HG03175 (cell line): ENCODE measurements at regions not wholly inside any gene's neighbourhood (a gene's known extent, or its start where the extent isn't known, plus 50 kb on each side); places are given as distances from the start of the nearest gene placed in this dataset.
"Not testable (repeated sequence)": the region's sequence is repeated elsewhere in the genome, so short reads cannot be mapped to it uniquely, and the experiment has no call there.

ENCODE experiments used
- ATAC-seq: cut with Tn5 transposase; IDR thresholded peaks from one replicate; pipeline ENCODE4 v1.9.1; 2021; ENCODE audit warnings: mild to moderate bottlenecking, moderate library complexity; ENCODE audit not compliant: unreplicated experiment

DNA sequence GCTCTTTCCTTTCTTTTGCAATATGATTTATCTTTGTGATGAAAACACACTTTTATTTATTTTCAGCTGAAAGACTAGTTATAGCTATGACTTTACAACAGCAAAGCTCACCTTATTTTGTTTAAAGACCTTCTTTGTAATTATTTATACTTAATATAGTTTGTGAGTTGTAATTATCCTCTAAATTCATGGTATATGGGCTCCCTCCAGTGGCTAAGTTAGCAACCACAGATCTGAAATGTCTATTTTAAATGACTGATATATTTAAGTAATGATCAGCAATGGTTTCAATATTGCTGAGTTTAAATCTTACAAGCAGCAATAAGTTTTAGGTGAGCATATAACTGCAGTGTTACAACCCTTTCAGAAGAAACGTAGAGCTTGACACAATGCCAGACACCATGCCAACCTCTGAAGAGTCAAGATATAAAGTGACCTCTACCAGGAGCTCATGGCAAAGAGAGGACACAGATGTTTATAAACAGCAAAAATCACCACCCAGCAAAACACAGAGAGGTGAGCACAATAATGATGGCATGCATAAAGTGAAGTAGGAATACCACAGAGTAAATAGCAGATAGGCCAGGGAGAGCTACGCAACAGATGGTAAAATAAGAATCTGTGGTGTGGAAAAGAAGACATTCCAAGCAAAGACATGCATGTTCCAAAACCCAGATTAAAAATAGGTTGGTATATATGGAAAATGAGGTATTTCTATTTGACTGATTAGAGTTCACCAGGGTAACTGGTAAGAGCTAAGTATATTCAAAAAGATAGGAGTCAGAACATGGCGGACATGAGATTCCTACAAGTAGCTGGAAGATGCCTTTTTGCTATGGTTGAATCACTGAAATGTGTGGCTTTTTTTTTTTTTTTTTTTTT is 143.7 kb upstream of the ZNF385D start:
- ATAC-seq: no peak

GRCh38 chr3:21898316-21898715 is 147.3 kb upstream of the ZNF385D start:
- ATAC-seq: no peak

GRCh38 chr3:21901484-21901883 is 150.5 kb upstream of the ZNF385D start:
- ATAC-seq: no peak

GRCh38 chr3:21902956-21903355 is 151.9 kb upstream of the ZNF385D start:
- no peak for ATAC-seq

GRCh38 chr3:21909096-21909495 is 158.1 kb upstream of the ZNF385D start:
- ATAC-seq: no peak

DNA sequence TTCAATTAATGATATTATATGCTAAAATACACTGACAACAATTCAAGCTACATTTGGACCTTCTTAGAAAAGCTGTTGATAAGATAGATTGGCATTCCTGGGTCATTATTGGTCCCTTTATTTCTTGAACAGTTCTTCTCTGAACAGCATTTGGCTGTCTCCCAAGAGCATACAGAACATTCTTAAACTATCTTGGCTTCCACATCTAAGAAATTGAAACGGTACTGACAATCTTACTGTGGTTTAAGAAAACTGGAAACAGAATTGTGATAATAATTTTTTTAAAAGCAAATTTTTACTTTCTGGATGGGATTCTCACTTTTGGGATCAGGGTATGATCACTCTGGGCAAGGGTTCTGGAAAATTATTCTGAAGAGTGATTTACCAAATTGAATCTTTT is 161.7 kb upstream of the ZNF385D start:
- no peak for ATAC-seq

- ATAC-seq: no peak
These were observed 162.8 kb upstream of the ZNF385D start for GRCh38 chr3:21913791-21914190.

DNA sequence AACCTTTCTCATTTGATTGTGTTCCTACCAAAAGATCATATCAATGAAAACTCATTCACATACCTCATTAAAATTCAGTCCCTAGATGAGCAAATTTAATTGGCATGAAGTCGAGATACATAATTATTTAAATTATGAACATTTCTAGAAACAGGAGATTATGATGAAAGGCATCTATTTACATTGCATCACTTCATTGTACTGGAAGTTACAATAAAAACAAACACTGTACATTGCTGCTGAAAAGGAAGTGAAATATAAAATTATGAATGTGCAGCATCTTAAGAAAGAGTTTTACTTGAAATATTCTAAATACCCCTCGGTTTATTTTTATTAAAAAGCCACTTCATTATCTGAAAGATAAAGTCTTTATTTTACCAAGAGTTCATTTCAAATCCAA is 163.4 kb upstream of the ZNF385D start:
- no peak for ATAC-seq

DNA sequence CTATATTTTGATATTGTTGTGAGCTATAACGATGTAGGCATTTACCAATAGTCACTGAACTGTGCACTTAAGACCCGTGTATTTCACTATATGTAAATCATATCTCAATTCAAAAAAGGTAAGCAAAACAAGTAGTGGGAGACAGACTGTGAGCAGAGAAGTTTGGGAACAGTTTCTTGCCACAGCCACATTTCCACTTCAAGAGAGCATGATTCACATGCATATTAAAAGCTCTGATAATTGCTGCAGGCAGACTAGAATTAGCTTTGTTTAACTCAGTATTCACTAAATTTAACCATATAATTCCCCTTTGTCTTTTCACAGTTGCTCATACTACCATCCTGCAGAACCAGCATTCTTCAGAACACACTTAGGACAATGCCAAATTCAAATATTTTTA is 168.4 kb upstream of the ZNF385D start:
- no peak for ATAC-seq

GRCh38 chr3:21920421-21920861 is 169.4 kb upstream of the ZNF385D start:
- no peak for ATAC-seq

- ATAC-seq: not testable (repeated sequence)
These were observed 172.1 kb upstream of the ZNF385D start for GRCh38 chr3:21923156-21923555.

- ATAC-seq: no peak
These were observed 176.3 kb upstream of the ZNF385D start for GRCh38 chr3:21927261-21927660.

- no peak for ATAC-seq
These were observed 183.6 kb upstream of the ZNF385D start for GRCh38 chr3:21934591-21934990.

DNA sequence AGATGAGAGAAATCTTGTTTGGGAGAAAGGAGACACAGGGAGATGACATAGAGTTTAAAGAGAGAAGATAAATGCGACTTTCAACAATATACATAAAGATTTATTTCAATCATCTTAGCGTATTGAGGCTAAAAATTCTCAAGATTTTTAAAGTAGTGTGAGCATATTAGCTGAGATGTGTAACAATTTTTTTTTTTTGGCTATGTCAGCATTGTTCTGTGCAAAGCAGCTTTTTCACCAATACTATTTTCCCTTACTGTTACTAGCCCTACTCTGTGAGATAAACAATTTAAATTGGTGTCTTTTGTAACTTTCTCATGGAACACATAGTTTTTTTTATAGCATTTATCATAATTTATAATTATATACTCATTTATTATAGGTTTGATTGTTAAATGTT is 185.2 kb upstream of the ZNF385D start:
- ATAC-seq: no peak

DNA sequence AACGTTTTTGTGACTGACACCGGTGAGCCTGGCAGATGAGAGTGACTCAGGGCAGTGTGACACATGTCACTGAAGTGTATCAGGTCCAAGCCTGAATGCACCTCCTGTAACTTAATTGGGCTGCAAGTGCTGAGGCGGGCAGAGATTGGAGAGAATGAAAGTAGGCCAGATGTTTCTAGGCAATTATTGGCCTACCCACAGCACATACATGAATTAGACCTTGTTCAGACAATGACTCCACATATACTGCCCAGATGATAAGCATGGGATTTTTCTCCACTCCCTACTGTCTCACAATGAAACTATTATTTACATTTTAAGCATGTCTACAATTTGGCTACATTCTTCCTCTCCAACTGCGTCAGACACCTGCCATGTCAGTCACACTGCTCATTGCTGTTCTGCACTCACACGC is 187.3 kb upstream of the ZNF385D start:
- no peak for ATAC-seq

GRCh38 chr3:21942328-21942727 is 191.3 kb upstream of the ZNF385D start:
- no peak for ATAC-seq

DNA sequence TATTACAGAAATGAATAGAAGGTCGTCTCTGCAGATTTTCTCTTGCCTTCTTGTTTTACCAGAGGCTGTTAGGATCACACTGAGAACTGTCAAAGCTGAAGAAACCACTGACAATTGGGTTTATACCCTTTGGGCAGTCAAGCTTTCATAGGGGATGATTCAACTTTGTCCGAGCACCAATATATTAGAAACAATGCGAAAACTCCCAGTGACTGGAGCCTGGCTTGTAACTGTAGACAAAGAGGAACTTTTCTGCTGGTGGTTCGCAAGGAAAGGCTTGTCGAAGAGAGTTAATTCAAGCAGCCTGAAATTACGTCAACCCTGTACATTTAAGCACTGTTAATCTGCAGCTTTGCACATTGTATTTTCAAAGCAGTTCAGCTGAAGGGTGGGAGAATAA is 193.2 kb upstream of the ZNF385D start:
- no peak for ATAC-seq

DNA sequence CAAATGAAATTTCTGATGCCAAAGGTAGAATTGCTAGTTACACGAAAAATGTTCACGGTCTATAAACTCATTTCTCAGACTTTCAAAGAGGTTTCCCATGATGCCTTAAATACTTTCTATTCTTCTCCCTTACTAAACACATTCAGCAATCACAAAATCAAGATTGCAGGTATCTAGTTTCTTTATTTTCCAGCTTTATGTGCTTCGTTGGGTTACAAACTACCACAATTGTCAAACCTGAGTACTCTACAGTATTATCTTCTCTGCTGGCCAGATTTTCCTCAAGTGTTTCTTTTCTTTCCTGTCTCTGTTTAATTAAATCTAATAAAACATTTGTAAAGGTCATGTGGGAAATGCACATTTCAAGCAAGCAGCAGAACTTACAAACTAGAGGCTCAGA is 201.8 kb upstream of the ZNF385D start:
- no peak for ATAC-seq

- no peak for ATAC-seq
These were observed 203.7 kb upstream of the ZNF385D start for GRCh38 chr3:21954709-21955108.

GRCh38 chr3:21955406-21955805 is 204.4 kb upstream of the ZNF385D start:
- no peak for ATAC-seq

DNA sequence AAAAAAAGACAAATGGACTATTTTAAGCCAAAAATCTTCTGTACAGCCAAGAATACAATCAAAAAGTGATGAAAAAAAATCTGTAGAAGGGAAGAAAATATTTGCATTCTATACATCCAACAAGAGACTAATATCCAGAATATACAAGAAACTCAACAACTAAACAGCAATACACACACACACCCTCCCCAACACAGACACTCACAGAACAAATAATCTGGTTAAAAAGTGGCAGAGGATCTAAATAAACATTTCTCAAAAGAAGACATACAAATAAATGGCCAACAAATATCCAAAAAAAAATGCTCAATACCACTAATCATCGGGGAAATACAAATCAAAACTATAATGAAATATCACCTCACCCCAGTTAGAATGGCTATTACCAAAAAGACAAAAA is 209.0 kb upstream of the ZNF385D start:
- ATAC-seq: no peak

GRCh38 chr3:21962456-21962855 is 211.4 kb upstream of the ZNF385D start:
- ATAC-seq: no peak

DNA sequence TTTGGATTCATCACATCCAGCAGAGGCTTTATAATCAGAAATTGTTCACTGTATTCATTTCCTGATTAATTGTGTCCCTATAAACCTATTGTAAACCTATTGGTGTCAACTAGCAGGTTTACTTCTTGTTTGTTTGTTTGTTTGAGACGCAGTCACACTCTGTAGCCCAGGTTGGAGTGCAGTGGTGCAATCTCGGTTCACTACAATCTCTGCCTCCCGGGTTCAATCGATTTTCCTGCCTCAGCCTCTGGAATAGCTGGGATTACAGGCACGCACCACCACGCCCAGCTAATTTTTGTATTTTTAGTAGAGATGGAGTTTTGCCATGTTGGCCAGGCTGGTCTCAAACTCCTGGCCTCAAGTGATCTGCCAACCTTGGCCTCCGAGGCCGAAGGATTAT is 215.4 kb upstream of the ZNF385D start:
- not testable (repeated sequence) for ATAC-seq
